GM12878 (cell line): ENCODE measurements at regions not wholly inside any gene's neighbourhood (a gene's known extent, or its start where the extent isn't known, plus 50 kb on each side); places are given as distances from the start of the nearest gene placed in this dataset.

Source experiments
- ATAC-seq: fragments of 200-7000 bp; cut with Tn5 transposase; 3 replicates; pipeline ENCODE4 v1.9.1; 2020; ENCODE audit warnings: mild to moderate bottlenecking, moderate library complexity
- BruUV-seq: library from RNA; stranded (reverse); fragments of 400-500 nt; replicated peaks from 2 replicates; lab custom pipeline; 2021; lab: Mats Ljungman, UMichigan
- CTCF ChIA-PET: fragments of 300-600 bp; sonication (Branson Sonifier 250); formaldehyde crosslinking; extraction: SDS; loops from one replicate; lab custom pipeline; 2021; ENCODE audit warnings: inconsistent platforms; lab: Yijun Ruan, JAX
- POLR2A ChIA-PET: fragments of 350-600 bp; formaldehyde crosslinking; extraction: SDS; loops from one replicate; lab custom pipeline; 2021; ENCODE audit warnings: inconsistent platforms; lab: Charles Lee
- RAD21 ChIA-PET: fragments of 300-600 bp; sonication (Branson Sonifier 250); formaldehyde crosslinking; loops from one replicate; lab custom pipeline; 2023; ENCODE audit warnings: antibody characterized with exemption; ENCODE audit not compliant: unreplicated experiment; lab: Charles Lee
- SMC1A ChIA-PET: fragments of 300-600 bp; sonication (Branson Sonifier 250); formaldehyde crosslinking; loops from one replicate; lab custom pipeline; 2023; ENCODE audit not compliant: unreplicated experiment, uncharacterized antibody; lab: Charles Lee
- DNase-seq: peaks from one replicate; pipeline ENCODE4 v3.0.0-alpha.2; 2011; ENCODE audit warnings: low read depth, low spot score
- FAIRE-seq: peaks from 3 replicates; lab custom pipeline; 2011; peaks lifted over from hg19 to GRCh38; lab: Jason Lieb, UNC
- H2AFZ ChIP-seq: 2 replicates; pipeline ENCODE4 v1.6.0; 2011; ENCODE audit warnings: low read depth, low read length, control low read depth; ENCODE audit not compliant: control insufficient read depth
- H3K27ac ChIP-seq: 2 replicates; pipeline ENCODE4 v1.5.1; 2011; ENCODE audit warnings: control low read depth; ENCODE audit not compliant: control insufficient read depth, insufficient read depth
- H3K27me3 ChIP-seq, 2 experiments: replicated peaks in 1 of 2; 2 replicates each; pipeline versions ENCODE4 v1.6.0 to v1.6.1; 2011; ENCODE audit warnings: low read length in 1 of 2; ENCODE audit not compliant: control insufficient read depth in 2 of 2, insufficient read depth in 2 of 2
- H3K36me3 ChIP-seq, 2 experiments: 2 replicates each; pipeline ENCODE4 v1.5.1; 2011; ENCODE audit warnings: low read length in 1 of 2; ENCODE audit not compliant: control insufficient read depth in 2 of 2, insufficient read depth in 2 of 2
- H3K4me1 ChIP-seq: 2 replicates; pipeline ENCODE4 v1.6.1; 2011; ENCODE audit warnings: mild to moderate bottlenecking, low read length, moderate library complexity, mixed read lengths; ENCODE audit not compliant: control insufficient read depth, insufficient read depth
- H3K4me2 ChIP-seq: 2 replicates; pipeline ENCODE4 v1.6.0; 2011; ENCODE audit warnings: control low read depth; ENCODE audit not compliant: control insufficient read depth, insufficient read depth
- H3K4me3 ChIP-seq: fragments of 200-600 bp; sonication (generic); 2 replicates; pipeline ENCODE4 v1.5.1; 2016
- H3K79me2 ChIP-seq: 2 replicates; pipeline ENCODE4 v1.6.0; 2011; ENCODE audit warnings: low read length; ENCODE audit not compliant: control insufficient read depth, insufficient read depth
- H3K9ac ChIP-seq: 2 replicates; pipeline ENCODE4 v1.8.0; 2011; ENCODE audit warnings: low read length, control low read depth, mixed read lengths; ENCODE audit not compliant: control insufficient read depth, insufficient read depth
- H3K9me3 ChIP-seq: replicated peaks from 3 replicates; pipeline ENCODE4 v1.5.1; 2011; ENCODE audit warnings: mild to moderate bottlenecking, low read length; ENCODE audit not compliant: control insufficient read depth, insufficient read depth
- H4K20me1 ChIP-seq: 2 replicates; pipeline ENCODE4 v1.6.0; 2011; ENCODE audit not compliant: control insufficient read depth, insufficient read depth
- ATF2 ChIP-seq: IDR thresholded peaks from 2 replicates; pipeline ENCODE4 v1.6.1; 2012; ENCODE audit warnings: low read length, inconsistent platforms
- BCL11A ChIP-seq: IDR thresholded peaks from 2 replicates; pipeline ENCODE4 v1.6.1; 2011; ENCODE audit warnings: low read depth, low read length
- CHD4 ChIP-seq: fragments of 200-600 bp; sonication (generic); IDR thresholded peaks from 2 replicates; pipeline ENCODE4 v1.6.1; 2016; ENCODE audit warnings: mild to moderate bottlenecking
- ETV6 ChIP-seq, 2 experiments: fragments of 450-650 bp in 1 of 2; IDR thresholded peaks in 1 of 2; conservative IDR thresholded peaks in 1 of 2; 2 replicates each; pipeline ENCODE4 v1.6.1; 2014; ENCODE audit warnings: antibody characterized with exemption in 1 of 2, borderline replicate concordance in 1 of 2, low read depth in 1 of 2, mild to moderate bottlenecking in 1 of 2, moderate library complexity in 1 of 2
- IKZF1 ChIP-seq: fragments of 450-650 bp; conservative IDR thresholded peaks from 2 replicates; pipeline ENCODE4 v1.6.1; 2017; ENCODE audit warnings: antibody characterized with exemption, mild to moderate bottlenecking
- IRF4 ChIP-seq: IDR thresholded peaks from 2 replicates; pipeline ENCODE4 v1.6.1; 2011; ENCODE audit warnings: low read depth, low read length
- NBN ChIP-seq: fragments of 450-650 bp; IDR thresholded peaks from 2 replicates; pipeline ENCODE4 v1.6.1; 2016
- NR2C2 ChIP-seq: IDR thresholded peaks from 2 replicates; pipeline ENCODE4 v1.6.1; 2011; ENCODE audit warnings: borderline replicate concordance, low read depth; ENCODE audit not compliant: control insufficient read depth, insufficient read length
- PAX8 ChIP-seq: fragments of 450-650 bp; IDR thresholded peaks from 2 replicates; pipeline ENCODE4 v1.6.1; 2017; ENCODE audit warnings: mild to moderate bottlenecking, moderate library complexity
- PBX3 ChIP-seq: IDR thresholded peaks from 2 replicates; pipeline ENCODE4 v1.6.1; 2011; ENCODE audit warnings: mild to moderate bottlenecking, low read depth, low read length, moderate library complexity; ENCODE audit not compliant: insufficient replicate concordance
- RCOR1 ChIP-seq: conservative IDR thresholded peaks from 2 replicates; pipeline ENCODE4 v1.6.1; 2012; ENCODE audit warnings: low read depth, low read length, improper control_type of control experiment
- RUNX3 ChIP-seq: IDR thresholded peaks from 2 replicates; pipeline ENCODE4 v1.6.1; 2012; ENCODE audit warnings: low read length, inconsistent platforms
- SMAD5 ChIP-seq: IDR thresholded peaks from 2 replicates; pipeline ENCODE4 v1.6.1; 2016; ENCODE audit warnings: antibody characterized with exemption, low read depth
- SREBF2 ChIP-seq: IDR thresholded peaks from 2 replicates; pipeline ENCODE4 v1.6.1; 2012; ENCODE audit warnings: mild to moderate bottlenecking, low read length
- STAT3 ChIP-seq: IDR thresholded peaks from 2 replicates; pipeline ENCODE4 v1.6.1; 2011; ENCODE audit warnings: low read depth, low read length, improper control_type of control experiment
- ZBED1 ChIP-seq: IDR thresholded peaks from 2 replicates; pipeline ENCODE4 v1.6.1; 2016; ENCODE audit warnings: borderline replicate concordance
- ZBTB4 ChIP-seq: fragments of 450-650 bp; formaldehyde crosslinking; IDR thresholded peaks from 2 replicates; pipeline ENCODE4 v1.4.0; 2022; ENCODE audit warnings: mild to moderate bottlenecking, moderate library complexity
- WGBS: methylation state at CpG from one replicate; pipeline ENCODE4 v1.1.6; 2016; ENCODE audit warnings: low lambda C conversion rate; ENCODE audit not compliant: insufficient replicate concordance, insufficient coverage; ENCODE audit errors: missing lambda C conversion rate; 5-methylcytosine and 5-hydroxymethylcytosine counted together
- in situ Hi-C: fragments of 300-500 bp; cut with MboI; formaldehyde crosslinking; loops from 9 replicates; pipeline ENCODE4 v1.14.3; 2018; ENCODE audit warnings: mixed read lengths
- intact Hi-C: fragments of 100-400 bp; cut with micrococcal nuclease; formaldehyde crosslinking; loops from one replicate; pipeline ENCODE4 v1.14.2; 2022; ENCODE audit not compliant: unreplicated experiment
- TF ChIP-seq, protein P1 (sequence below): fragments of 450-650 bp; IDR thresholded peaks from 2 replicates; pipeline ENCODE4 v1.6.1; 2014; ENCODE audit warnings: mild to moderate bottlenecking

GRCh38 chr10:15460661-15461060, 89.6 kb upstream of the FAM171A1 start:
- H3K79me2 ChIP-seq, result no peaks in the 10 kb centered on the region
- intact Hi-C loops (no loop called here), in situ Hi-C loops (no loop called here)
- no peaks in the 10 kb centered on the region for H4K20me1 ChIP-seq
- ATAC-seq, result no peak
- H3K9ac ChIP-seq, result no peak overlapping the region
- WGBS, result 0% methylated on average over 3 of the region's 3 CpGs
- no peak overlapping the region for H3K4me2 ChIP-seq
- no peak for DNase-seq
- H3K9me3 ChIP-seq, result no peaks in the 10 kb centered on the region
- H3K4me3 ChIP-seq, result no peak overlapping the region
- FAIRE-seq, result no peak
- no peaks in the 10 kb centered on the region; a peak in 1 of 4 replicates for H3K27me3 ChIP-seq
- ChIA-PET RAD21 (no interaction called here), SMC1A (no interaction called here), CTCF (no interaction called here), POLR2A (no interaction called here)
- H3K4me1 ChIP-seq, result no peaks in the 10 kb centered on the region
- TF ChIP-seq BCL11A (no peak), RCOR1 (no peak), IRF4 (no peak), CHD4 (no peak), RUNX3 (no peak), SREBF2 (no peak), SMAD5 (no peak), IKZF1 (no peak), PBX3 (no peak), PAX8 (no peak), ATF2 (no peak), ETV6 (conservative IDR thresholded peaks at IDR 0.05 in 1 of 2, IDR thresholded peaks at IDR 0.05 in 1 of 2; ENCODE audit: borderline replicate concordance in 1 of 2, low read depth in 1 of 2) (no peak), NBN (no peak), STAT3 (no peak), ZBTB4 (CRISPR knock-in tag) (no peak), NR2C2 (no peak), ZBED1 (no peak)
- TF ChIP-seq, protein P1, sequence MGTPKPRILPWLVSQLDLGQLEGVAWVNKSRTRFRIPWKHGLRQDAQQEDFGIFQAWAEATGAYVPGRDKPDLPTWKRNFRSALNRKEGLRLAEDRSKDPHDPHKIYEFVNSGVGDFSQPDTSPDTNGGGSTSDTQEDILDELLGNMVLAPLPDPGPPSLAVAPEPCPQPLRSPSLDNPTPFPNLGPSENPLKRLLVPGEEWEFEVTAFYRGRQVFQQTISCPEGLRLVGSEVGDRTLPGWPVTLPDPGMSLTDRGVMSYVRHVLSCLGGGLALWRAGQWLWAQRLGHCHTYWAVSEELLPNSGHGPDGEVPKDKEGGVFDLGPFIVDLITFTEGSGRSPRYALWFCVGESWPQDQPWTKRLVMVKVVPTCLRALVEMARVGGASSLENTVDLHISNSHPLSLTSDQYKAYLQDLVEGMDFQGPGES, result no peak
- no peaks in the 10 kb centered on the region for H3K36me3 ChIP-seq
- BruUV-seq, result no TSS peak
- H3K27ac ChIP-seq, result no peak overlapping the region
- H2AFZ ChIP-seq, result no peak overlapping the region
